ENCODE measurements at regions not wholly inside any gene's neighbourhood (a gene's known extent, or its start where the extent isn't known, plus 50 kb on each side); places are given as distances from the start of the nearest gene placed in this dataset.

- Mint-ChIP-seq H3K4me3 (ENCODE audit: low read depth) (no peak overlapping the region), H3K36me3 (ENCODE audit: low read depth) (no peaks in the 10 kb centered on the region), H3K27ac (no peak overlapping the region), H3K9me3 (no peaks in the 10 kb centered on the region), H3K4me1 (ENCODE audit: low read depth) (no peaks in the 10 kb centered on the region), H3K27me3 (ENCODE audit: low read depth) (peaks cover 2% of the 10 kb centered on the region)
- intact Hi-C loops (cut with micrococcal nuclease): no loop called here
- DNase-seq (ENCODE audit: low spot score): no peak
Measured at GRCh38 chr16:26740771-26741170, 326.0 kb upstream of the C16orf82 start.

DNA sequence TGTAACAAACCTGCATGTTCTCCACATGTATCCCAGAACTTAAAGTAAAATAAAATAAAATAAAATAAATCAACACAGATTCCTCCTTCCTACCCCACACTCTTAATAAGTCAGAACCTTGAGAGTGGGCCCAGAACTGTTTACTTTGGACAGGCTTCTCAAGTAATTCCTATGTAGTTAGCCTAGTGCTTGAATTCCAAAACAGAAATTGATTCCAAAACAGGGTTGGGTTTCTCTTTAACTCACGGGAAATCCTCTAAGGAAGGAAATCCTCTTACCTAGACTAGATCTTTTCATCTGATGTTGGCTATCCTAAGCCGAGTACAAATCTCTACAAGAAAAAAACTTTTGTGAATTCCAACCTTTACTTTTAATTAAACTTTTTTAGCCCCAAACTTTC, 324.7 kb upstream of the C16orf82 start:
- DNase-seq (ENCODE audit: low spot score): no peak
- H3K4me3 Mint-ChIP-seq (ENCODE audit: low read depth): no peak overlapping the region
- intact Hi-C loops (cut with micrococcal nuclease): no loop called here
- no peak overlapping the region for H3K27ac Mint-ChIP-seq
- no peaks in the 10 kb centered on the region for H3K36me3 Mint-ChIP-seq (ENCODE audit: low read depth)
- H3K9me3 Mint-ChIP-seq: no peaks in the 10 kb centered on the region
- peaks cover 2% of the 10 kb centered on the region for H3K27me3 Mint-ChIP-seq (ENCODE audit: low read depth)
- H3K4me1 Mint-ChIP-seq (ENCODE audit: low read depth): no peaks in the 10 kb centered on the region

DNA sequence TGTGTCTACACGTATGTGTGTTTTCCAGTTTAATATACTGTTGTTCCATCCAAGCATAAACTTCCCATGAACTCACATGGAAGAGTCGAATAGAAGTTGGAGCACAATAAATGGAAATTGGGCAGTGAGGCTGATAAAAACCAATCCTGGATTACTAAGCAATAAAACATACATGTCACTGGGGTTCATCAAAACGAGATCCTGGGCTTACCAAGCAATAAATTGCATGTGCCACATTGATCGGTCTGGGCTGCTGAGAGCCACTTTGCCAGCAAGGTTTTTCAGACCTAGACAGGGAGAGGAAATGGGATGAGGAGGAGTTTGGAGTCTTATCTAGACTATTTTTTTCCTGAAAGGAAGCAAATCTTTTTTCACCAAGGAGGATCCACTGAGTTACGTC, 322.3 kb upstream of the C16orf82 start:
- H3K27ac Mint-ChIP-seq: no peak overlapping the region
- no peak overlapping the region for H3K4me3 Mint-ChIP-seq (ENCODE audit: low read depth)
- H3K9me3 Mint-ChIP-seq: no peaks in the 10 kb centered on the region
- H3K4me1 Mint-ChIP-seq (ENCODE audit: low read depth): no peaks in the 10 kb centered on the region
- no peaks in the 10 kb centered on the region for H3K36me3 Mint-ChIP-seq (ENCODE audit: low read depth)
- H3K27me3 Mint-ChIP-seq (ENCODE audit: low read depth): peaks cover 10% of the 10 kb centered on the region
- DNase-seq (ENCODE audit: low spot score): no peak
- intact Hi-C loops (cut with micrococcal nuclease): no loop called here

GRCh38 chr16:26747760-26748159, 319.0 kb upstream of the C16orf82 start:
- no peaks in the 10 kb centered on the region for H3K36me3 Mint-ChIP-seq (ENCODE audit: low read depth)
- no peak overlapping the region for H3K4me3 Mint-ChIP-seq (ENCODE audit: low read depth)
- intact Hi-C loops (cut with micrococcal nuclease): no loop called here
- no peaks in the 10 kb centered on the region for H3K9me3 Mint-ChIP-seq
- H3K27ac Mint-ChIP-seq: no peak overlapping the region
- H3K4me1 Mint-ChIP-seq (ENCODE audit: low read depth): no peaks in the 10 kb centered on the region
- no peak for DNase-seq (ENCODE audit: low spot score)
- peaks cover 8% of the 10 kb centered on the region for H3K27me3 Mint-ChIP-seq (ENCODE audit: low read depth)

GRCh38 chr16:26749072-26749471, 317.7 kb upstream of the C16orf82 start:
- peaks cover 8% of the 10 kb centered on the region for H3K27me3 Mint-ChIP-seq (ENCODE audit: low read depth)
- DNase-seq (ENCODE audit: low spot score): no peak
- no peaks in the 10 kb centered on the region for H3K36me3 Mint-ChIP-seq (ENCODE audit: low read depth)
- H3K4me1 Mint-ChIP-seq (ENCODE audit: low read depth): no peaks in the 10 kb centered on the region
- intact Hi-C loops (cut with micrococcal nuclease): no loop called here
- H3K9me3 Mint-ChIP-seq: no peaks in the 10 kb centered on the region
- H3K4me3 Mint-ChIP-seq (ENCODE audit: low read depth): no peak overlapping the region
- H3K27ac Mint-ChIP-seq: no peak overlapping the region

DNA sequence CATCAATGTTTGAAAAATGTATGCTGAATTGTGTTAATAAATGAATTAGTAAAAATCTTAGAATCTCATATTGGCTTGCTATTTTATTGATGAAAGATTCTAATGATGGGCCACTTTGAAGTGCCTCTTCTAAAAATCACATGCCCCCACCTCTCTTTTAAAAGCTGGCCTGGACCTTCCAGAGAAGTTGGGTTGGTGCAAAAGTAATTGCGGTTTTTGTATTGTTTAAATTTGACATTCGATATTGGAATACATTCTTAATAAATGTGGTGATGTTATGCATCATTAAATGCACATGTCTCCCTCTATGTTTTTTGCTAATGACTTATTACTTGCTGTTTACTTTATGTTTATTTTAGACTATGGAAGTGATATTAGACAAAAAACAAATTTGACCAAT, 314.6 kb upstream of the C16orf82 start:
- Mint-ChIP-seq H3K27ac (no peak overlapping the region), H3K27me3 (ENCODE audit: low read depth) (peaks cover 8% of the 10 kb centered on the region), H3K4me3 (ENCODE audit: low read depth) (no peak overlapping the region), H3K36me3 (ENCODE audit: low read depth) (no peaks in the 10 kb centered on the region), H3K4me1 (ENCODE audit: low read depth) (no peaks in the 10 kb centered on the region), H3K9me3 (peaks cover 8% of the 10 kb centered on the region)
- intact Hi-C loops (cut with micrococcal nuclease): no loop called here
- no peak for DNase-seq (ENCODE audit: low spot score)

DNA sequence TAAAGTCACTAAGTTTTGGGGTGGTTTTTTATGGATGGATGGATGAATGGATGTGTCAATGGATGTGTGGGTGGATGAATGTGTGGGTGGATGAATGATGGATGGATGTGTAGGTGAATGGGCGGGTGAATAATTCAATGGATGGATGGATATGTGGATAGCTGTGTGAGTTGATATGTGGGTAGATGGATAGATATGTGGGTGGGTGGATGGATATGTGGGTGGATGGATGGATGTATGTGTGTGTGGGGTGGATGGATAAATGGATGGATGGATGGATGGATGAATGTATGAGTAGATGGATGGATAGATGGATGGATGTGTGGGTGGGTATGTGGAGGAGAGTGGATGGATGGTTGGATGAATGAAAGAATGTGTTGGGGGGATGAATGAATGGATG, 310.1 kb upstream of the C16orf82 start:
- intact Hi-C loops (cut with micrococcal nuclease): no loop called here
- H3K4me3 Mint-ChIP-seq (ENCODE audit: low read depth): no peak overlapping the region
- no peaks in the 10 kb centered on the region for H3K27me3 Mint-ChIP-seq (ENCODE audit: low read depth)
- DNase-seq (ENCODE audit: low spot score): no peak
- peaks cover 8% of the 10 kb centered on the region for H3K9me3 Mint-ChIP-seq
- no peaks in the 10 kb centered on the region for H3K36me3 Mint-ChIP-seq (ENCODE audit: low read depth)
- no peaks in the 10 kb centered on the region for H3K4me1 Mint-ChIP-seq (ENCODE audit: low read depth)
- no peak overlapping the region for H3K27ac Mint-ChIP-seq

DNA sequence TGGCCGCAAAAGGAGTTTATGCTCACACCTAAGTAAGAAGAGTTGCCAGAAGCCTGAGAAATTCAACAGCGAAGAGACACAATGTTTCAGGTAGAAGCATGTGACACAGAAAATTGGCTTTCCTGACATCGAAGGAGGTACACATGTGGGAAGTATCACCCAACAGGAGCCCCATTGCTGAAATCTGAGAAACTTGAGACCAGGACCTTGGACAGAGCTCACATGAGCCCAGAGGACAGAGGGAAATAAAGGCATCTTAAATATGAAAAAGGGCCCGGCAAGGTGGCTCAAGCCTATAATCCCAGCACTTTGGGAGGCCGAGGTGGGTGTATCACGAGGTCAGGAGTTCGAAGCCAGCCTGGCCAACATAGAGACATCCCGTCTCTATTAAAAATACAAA, 304.1 kb upstream of the C16orf82 start:
- Mint-ChIP-seq H3K27ac (no peak overlapping the region), H3K4me3 (ENCODE audit: low read depth) (no peak overlapping the region), H3K36me3 (ENCODE audit: low read depth) (no peaks in the 10 kb centered on the region), H3K27me3 (ENCODE audit: low read depth) (peaks cover 4% of the 10 kb centered on the region), H3K4me1 (ENCODE audit: low read depth) (no peaks in the 10 kb centered on the region), H3K9me3 (no peaks in the 10 kb centered on the region)
- intact Hi-C loops (cut with micrococcal nuclease): no loop called here
- DNase-seq (ENCODE audit: low spot score): no peak

- intact Hi-C loops (cut with micrococcal nuclease): loop anchor here (5.0 kb wide), 1 partner anchor 93 kb away; no protein-coding TSS in a partner anchor
- peaks cover 3% of the 10 kb centered on the region for H3K4me1 Mint-ChIP-seq (ENCODE audit: low read depth)
- no peak for DNase-seq (ENCODE audit: low spot score)
- H3K9me3 Mint-ChIP-seq: no peaks in the 10 kb centered on the region
- no peaks in the 10 kb centered on the region for H3K36me3 Mint-ChIP-seq (ENCODE audit: low read depth)
- no peak overlapping the region for H3K4me3 Mint-ChIP-seq (ENCODE audit: low read depth)
- no peak overlapping the region for H3K27ac Mint-ChIP-seq
- peaks cover 7% of the 10 kb centered on the region for H3K27me3 Mint-ChIP-seq (ENCODE audit: low read depth)
Measured at GRCh38 chr16:26765087-26765486, 301.6 kb upstream of the C16orf82 start.

- Mint-ChIP-seq H3K27ac (no peak overlapping the region), H3K4me3 (ENCODE audit: low read depth) (no peak overlapping the region), H3K9me3 (no peaks in the 10 kb centered on the region), H3K27me3 (ENCODE audit: low read depth) (peaks cover 9% of the 10 kb centered on the region), H3K36me3 (ENCODE audit: low read depth) (no peaks in the 10 kb centered on the region), H3K4me1 (ENCODE audit: low read depth) (peaks cover 7% of the 10 kb centered on the region)
- intact Hi-C loops (cut with micrococcal nuclease): loop anchor here (5.0 kb wide), 1 partner anchor 96 kb away; no protein-coding TSS in a partner anchor
- no peak for DNase-seq (ENCODE audit: low spot score)
Measured at GRCh38 chr16:26768385-26769010, 298.2 kb upstream of the C16orf82 start.

GRCh38 chr16:26770547-26770946, 296.2 kb upstream of the C16orf82 start:
- intact Hi-C loops (cut with micrococcal nuclease): no loop called here
- H3K27ac Mint-ChIP-seq: no peak overlapping the region
- H3K27me3 Mint-ChIP-seq (ENCODE audit: low read depth): peaks cover 9% of the 10 kb centered on the region
- H3K4me3 Mint-ChIP-seq (ENCODE audit: low read depth): no peak overlapping the region
- DNase-seq (ENCODE audit: low spot score): no peak
- H3K4me1 Mint-ChIP-seq (ENCODE audit: low read depth): peaks cover 7% of the 10 kb centered on the region
- no peaks in the 10 kb centered on the region for H3K9me3 Mint-ChIP-seq
- H3K36me3 Mint-ChIP-seq (ENCODE audit: low read depth): no peaks in the 10 kb centered on the region

DNA sequence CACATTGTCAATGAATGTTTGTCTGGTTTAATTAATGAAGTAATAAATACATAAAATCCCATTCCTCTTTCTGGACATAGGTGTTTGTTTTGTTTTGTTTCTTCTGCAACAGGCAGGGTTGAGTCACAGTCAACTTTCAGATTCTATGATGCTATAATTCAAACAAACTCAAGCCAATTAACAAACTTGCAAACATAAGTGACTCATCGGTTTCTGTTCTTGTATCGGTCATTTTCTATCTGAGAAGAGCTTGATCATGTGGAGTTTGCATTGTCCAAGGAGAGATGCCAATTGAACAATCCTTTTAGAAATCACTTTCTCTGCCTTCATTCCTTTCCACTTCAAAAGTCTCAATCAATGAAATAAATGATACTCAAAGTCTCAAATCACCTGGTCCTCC, 294.2 kb upstream of the C16orf82 start:
- Mint-ChIP-seq H3K9me3 (no peaks in the 10 kb centered on the region), H3K4me3 (ENCODE audit: low read depth) (no peak overlapping the region), H3K27me3 (ENCODE audit: low read depth) (peaks cover 7% of the 10 kb centered on the region), H3K27ac (no peak overlapping the region), H3K36me3 (ENCODE audit: low read depth) (no peaks in the 10 kb centered on the region), H3K4me1 (ENCODE audit: low read depth) (peaks cover 7% of the 10 kb centered on the region)
- no peak for DNase-seq (ENCODE audit: low spot score)
- intact Hi-C loops (cut with micrococcal nuclease): no loop called here

DNA sequence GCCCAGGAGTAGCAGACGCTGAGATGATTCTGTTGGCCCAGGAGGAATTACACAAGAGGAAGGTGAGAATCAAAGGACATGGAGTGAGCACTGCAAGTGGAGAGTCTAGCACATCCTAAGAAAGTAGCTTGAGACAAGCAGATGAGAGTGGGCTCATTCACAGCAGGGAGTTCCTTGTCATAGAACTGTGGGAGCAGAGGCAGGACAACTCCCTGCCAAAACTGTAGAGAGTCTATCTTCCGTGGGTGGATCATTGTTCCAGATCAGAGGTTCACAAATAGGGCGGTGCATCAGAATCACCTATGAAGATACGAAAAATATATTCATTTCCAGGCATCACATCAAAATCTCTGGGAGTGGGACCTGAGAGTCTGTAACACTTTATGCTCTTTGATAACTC, 288.9 kb upstream of the C16orf82 start:
- peaks cover 13% of the 10 kb centered on the region for H3K27me3 Mint-ChIP-seq (ENCODE audit: low read depth)
- intact Hi-C loops (cut with micrococcal nuclease): no loop called here
- H3K4me3 Mint-ChIP-seq (ENCODE audit: low read depth): no peak overlapping the region
- H3K9me3 Mint-ChIP-seq: no peaks in the 10 kb centered on the region
- no peak overlapping the region for H3K27ac Mint-ChIP-seq
- no peak for DNase-seq (ENCODE audit: low spot score)
- H3K4me1 Mint-ChIP-seq (ENCODE audit: low read depth): no peaks in the 10 kb centered on the region
- H3K36me3 Mint-ChIP-seq (ENCODE audit: low read depth): no peaks in the 10 kb centered on the region

DNA sequence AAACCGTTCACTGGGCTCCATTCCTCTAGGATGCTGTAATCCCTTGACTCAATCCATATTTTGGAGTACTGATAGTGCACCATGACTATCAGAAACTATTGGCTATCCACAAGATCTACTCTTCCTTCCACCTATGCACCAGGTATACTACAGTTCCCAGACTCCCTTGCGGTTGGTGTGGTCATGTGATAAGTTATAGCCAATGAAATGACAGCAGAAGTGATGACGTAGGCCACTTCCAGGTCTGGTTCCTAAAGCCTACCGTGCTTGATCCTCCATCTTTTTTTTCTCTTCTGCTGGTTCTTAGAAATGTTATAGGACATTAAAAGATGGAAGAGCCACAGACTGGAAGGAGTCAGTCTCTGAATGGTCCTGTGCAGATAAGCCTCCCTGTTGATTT, 278.8 kb upstream of the C16orf82 start:
- no peaks in the 10 kb centered on the region for H3K36me3 Mint-ChIP-seq (ENCODE audit: low read depth)
- no peak overlapping the region for H3K27ac Mint-ChIP-seq
- no peak for DNase-seq (ENCODE audit: low spot score)
- H3K27me3 Mint-ChIP-seq (ENCODE audit: low read depth): peaks cover 3% of the 10 kb centered on the region
- no peaks in the 10 kb centered on the region for H3K9me3 Mint-ChIP-seq
- no peak overlapping the region for H3K4me3 Mint-ChIP-seq (ENCODE audit: low read depth)
- intact Hi-C loops (cut with micrococcal nuclease): no loop called here
- H3K4me1 Mint-ChIP-seq (ENCODE audit: low read depth): no peaks in the 10 kb centered on the region
